PFSK-1 (cell line): ENCODE measurements at regions not wholly inside any gene's neighbourhood (a gene's known extent, or its start where the extent isn't known, plus 50 kb on each side); places are given as distances from the start of the nearest gene placed in this dataset.

Experiments used
- FOXP2 ChIP-seq: optimal IDR thresholded peaks from 2 replicates; pipeline ENCODE3; 2011; ENCODE audit warnings: borderline replicate concordance, control low read depth, inconsistent platforms; ENCODE audit not compliant: insufficient read depth; ENCODE audit errors: extremely low read length, extremely low read depth
- POLR2AphosphoS5 ChIP-seq: IDR thresholded peaks from 2 replicates; pipeline ENCODE4 v1.6.1; 2012; ENCODE audit warnings: low read depth, mild to moderate bottlenecking, control low read depth, low read length, moderate library complexity
- SIN3A ChIP-seq: IDR thresholded peaks from 2 replicates; pipeline ENCODE4 v1.6.1; 2012; ENCODE audit warnings: mild to moderate bottlenecking, low read length, moderate library complexity, borderline replicate concordance; ENCODE audit not compliant: insufficient read depth
- TAF1 ChIP-seq: IDR thresholded peaks from 2 replicates; pipeline ENCODE4 v1.6.1; 2012; ENCODE audit warnings: low read length, control low read depth, borderline replicate concordance; ENCODE audit not compliant: insufficient read depth
- TF ChIP-seq, protein P1 (sequence below), 2 experiments: IDR thresholded peaks; 2 replicates each; pipeline versions ENCODE4 v1.6.1 to v1.8.0; 2011 to 2012; ENCODE audit warnings: low read depth in 2 of 2, low read length in 2 of 2, control low read depth in 1 of 2, inconsistent platforms in 1 of 2, mild to moderate bottlenecking in 1 of 2, moderate library complexity in 1 of 2; ENCODE audit not compliant: insufficient read depth in 1 of 2

DNA sequence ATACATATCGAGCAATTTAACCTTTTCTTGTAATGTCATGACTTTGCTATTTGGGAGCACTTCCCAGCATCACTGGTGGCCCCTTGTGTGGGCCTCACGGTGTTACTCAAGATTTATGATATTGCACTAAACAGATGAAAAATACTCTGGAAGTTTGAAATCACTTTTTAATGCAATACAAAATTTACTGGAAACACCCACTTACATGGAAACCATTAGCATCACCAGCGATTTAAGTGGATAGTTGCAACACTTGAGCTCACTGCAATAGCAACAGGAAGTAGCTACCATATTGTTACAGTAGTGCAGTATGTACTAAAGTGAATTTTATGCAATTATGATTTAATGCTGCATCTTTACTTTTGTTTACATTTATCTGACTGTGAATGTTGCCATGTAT is 184.4 kb downstream of the MDFIC start:
- no peak for TF ChIP-seq FOXP2
- 0 out of 2 replicates have a peak, but pooled peaks have one; percentile 29 for TF ChIP-seq POLR2AphosphoS5

DNA sequence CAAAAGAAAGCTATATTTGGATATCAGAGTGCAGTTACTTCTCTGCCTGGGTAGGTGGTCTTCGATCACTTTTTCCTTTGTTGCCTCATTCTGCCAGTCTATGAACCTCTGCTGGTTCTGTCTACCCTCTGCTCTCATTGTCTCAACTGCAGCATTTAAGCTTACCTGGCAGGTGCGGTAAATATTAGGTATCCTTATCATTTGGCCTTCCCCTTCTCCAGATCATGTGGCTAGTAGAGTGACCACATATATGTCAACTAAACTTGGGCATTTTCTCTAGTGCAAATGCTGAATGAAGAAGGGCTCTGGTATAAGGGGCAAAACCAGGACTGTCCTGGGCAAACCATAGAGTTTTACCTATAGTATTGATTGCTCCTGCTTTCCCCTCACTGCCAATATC is 180.8 kb downstream of the MDFIC start:
- no peak for TF ChIP-seq POLR2AphosphoS5
- TF ChIP-seq, protein P1, sequence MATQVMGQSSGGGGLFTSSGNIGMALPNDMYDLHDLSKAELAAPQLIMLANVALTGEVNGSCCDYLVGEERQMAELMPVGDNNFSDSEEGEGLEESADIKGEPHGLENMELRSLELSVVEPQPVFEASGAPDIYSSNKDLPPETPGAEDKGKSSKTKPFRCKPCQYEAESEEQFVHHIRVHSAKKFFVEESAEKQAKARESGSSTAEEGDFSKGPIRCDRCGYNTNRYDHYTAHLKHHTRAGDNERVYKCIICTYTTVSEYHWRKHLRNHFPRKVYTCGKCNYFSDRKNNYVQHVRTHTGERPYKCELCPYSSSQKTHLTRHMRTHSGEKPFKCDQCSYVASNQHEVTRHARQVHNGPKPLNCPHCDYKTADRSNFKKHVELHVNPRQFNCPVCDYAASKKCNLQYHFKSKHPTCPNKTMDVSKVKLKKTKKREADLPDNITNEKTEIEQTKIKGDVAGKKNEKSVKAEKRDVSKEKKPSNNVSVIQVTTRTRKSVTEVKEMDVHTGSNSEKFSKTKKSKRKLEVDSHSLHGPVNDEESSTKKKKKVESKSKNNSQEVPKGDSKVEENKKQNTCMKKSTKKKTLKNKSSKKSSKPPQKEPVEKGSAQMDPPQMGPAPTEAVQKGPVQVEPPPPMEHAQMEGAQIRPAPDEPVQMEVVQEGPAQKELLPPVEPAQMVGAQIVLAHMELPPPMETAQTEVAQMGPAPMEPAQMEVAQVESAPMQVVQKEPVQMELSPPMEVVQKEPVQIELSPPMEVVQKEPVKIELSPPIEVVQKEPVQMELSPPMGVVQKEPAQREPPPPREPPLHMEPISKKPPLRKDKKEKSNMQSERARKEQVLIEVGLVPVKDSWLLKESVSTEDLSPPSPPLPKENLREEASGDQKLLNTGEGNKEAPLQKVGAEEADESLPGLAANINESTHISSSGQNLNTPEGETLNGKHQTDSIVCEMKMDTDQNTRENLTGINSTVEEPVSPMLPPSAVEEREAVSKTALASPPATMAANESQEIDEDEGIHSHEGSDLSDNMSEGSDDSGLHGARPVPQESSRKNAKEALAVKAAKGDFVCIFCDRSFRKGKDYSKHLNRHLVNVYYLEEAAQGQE (IDR thresholded peaks at IDR 0.05; ENCODE audit: insufficient read depth in 1 of 2, low read depth in 2 of 2, low read length in 2 of 2): no peak
- no peak for TF ChIP-seq SIN3A
- no peak for TF ChIP-seq TAF1
- TF ChIP-seq FOXP2: no peak

DNA sequence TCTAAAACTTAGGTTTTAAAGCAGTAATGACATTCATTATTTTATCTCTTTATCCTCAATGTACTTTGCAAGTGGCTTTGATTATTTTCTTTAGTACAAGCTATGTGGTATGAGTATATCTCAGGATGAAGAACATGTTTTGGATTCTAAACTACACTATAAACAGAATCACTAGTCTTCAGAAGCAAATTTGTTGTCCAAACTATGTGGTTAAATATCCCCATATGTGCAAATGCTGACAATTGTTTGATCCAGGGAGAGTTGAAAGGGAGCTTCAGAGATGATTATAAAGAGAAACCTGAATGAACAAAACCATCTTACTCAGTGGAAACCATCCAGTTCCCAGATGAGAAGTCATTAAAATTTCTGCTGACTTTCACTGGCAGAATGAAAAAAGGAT is 179.3 kb downstream of the MDFIC start:
- TF ChIP-seq TAF1: no peak
- no peak for TF ChIP-seq FOXP2
- no peak for TF ChIP-seq SIN3A
- TF ChIP-seq POLR2AphosphoS5: no peak
- TF ChIP-seq, protein P1 (IDR thresholded peaks at IDR 0.05; ENCODE audit: insufficient read depth in 1 of 2, low read depth in 2 of 2, low read length in 2 of 2): no peak

DNA sequence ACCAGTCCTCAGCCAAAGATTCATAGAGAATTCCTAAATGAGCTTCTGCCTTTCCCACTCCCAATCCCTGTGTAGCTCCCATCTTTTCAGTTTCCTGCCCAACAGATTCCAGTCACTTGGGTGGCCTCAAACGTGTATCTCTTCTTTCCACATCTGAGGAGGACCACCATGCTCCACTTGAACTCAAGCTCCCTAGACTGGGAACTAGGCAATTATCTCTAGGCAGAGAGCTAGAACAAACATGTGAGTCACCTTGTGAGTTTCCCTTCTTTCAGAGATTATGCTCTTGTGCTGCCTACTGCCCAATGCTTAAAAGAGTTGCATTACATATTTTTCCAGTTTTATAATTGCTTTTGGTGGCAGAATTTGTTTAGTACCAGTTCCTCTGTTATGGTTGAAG is 178.0 kb downstream of the MDFIC start:
- TF ChIP-seq, protein P1 (IDR thresholded peaks at IDR 0.05; ENCODE audit: insufficient read depth in 1 of 2, low read depth in 2 of 2, low read length in 2 of 2): 0 out of 4 replicates have a peak, but pooled peaks of 1 of the 2 experiments have one; percentile 56
- TF ChIP-seq TAF1 (no peak), SIN3A (no peak), FOXP2 (no peak)

DNA sequence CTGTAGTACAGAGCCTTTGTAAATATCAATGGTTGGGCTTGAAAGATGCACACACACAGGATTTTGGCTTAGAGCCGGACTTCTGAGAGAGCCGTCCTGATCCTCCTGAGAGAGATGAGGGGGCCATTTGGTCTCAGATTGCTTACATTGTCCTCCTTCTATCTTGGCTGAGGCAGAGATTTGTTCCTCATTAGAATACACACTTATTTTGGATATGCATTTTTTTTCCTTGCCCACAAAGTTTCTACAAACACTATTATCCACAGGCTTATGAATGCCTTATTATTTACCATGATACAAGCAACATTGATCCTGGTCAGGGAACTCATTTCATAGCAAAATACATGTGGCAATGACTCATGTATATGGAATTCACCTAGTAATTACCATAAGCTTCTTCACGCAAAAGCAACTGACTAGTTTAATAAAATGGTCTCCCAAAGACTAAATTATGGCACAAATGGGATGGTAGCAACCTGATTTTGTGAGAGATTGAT is 175.3 kb downstream of the MDFIC start:
- TF ChIP-seq SIN3A (no peak), POLR2AphosphoS5 (no peak), FOXP2 (no peak), TAF1 (no peak)
- TF ChIP-seq, protein P1 (IDR thresholded peaks at IDR 0.05; ENCODE audit: insufficient read depth in 1 of 2, low read depth in 2 of 2, low read length in 2 of 2): no peak
